DND-41 (cell line): ENCODE measurements at regions not wholly inside any gene's neighbourhood (a gene's known extent, or its start where the extent isn't known, plus 50 kb on each side); places are given as distances from the start of the nearest gene placed in this dataset.
A peak's percentile ranks its signal among the peaks of the same experiment; 100 is the strongest.

Experiments used
- ATAC-seq: fragments of 200-7000 bp; cut with Tn5 transposase; 3 replicates; pipeline ENCODE4 v1.9.1; 2021; ENCODE audit warnings: low read depth; ENCODE audit not compliant: insufficient read depth
- DNase-seq: peaks from one replicate; pipeline ENCODE4 v3.0.0-alpha.2; 2020
- H2AFZ ChIP-seq: 2 replicates; pipeline ENCODE4 v1.6.0; 2012; ENCODE audit warnings: low read depth, low read length
- H3K27ac ChIP-seq: 2 replicates; pipeline ENCODE4 v1.5.1; 2012; ENCODE audit warnings: low read length, inconsistent platforms
- H3K27me3 ChIP-seq: fragments of 200-600 bp; sonication (generic); 2 replicates; pipeline ENCODE4 v1.6.0; 2012; ENCODE audit warnings: low read length, mild to moderate bottlenecking, inconsistent platforms; ENCODE audit not compliant: insufficient read depth, poor library complexity
- H3K36me3 ChIP-seq: 2 replicates; pipeline ENCODE4 v1.5.1; 2012; ENCODE audit warnings: low read length, inconsistent platforms; ENCODE audit not compliant: insufficient read depth
- H3K4me1 ChIP-seq: 2 replicates; pipeline ENCODE4 v1.5.1; 2012; ENCODE audit warnings: mild to moderate bottlenecking, low read length; ENCODE audit not compliant: insufficient read depth
- H3K4me2 ChIP-seq: 2 replicates; pipeline ENCODE4 v1.6.0; 2012; ENCODE audit warnings: mild to moderate bottlenecking, moderate library complexity, low read length, inconsistent platforms; ENCODE audit not compliant: insufficient read depth
- H3K4me3 ChIP-seq, 2 experiments: fragments of 200-600 bp in 1 of 2; shearing (Covaris generic) in 1 of 2; 2 replicates each; pipeline ENCODE4 v1.5.1; 2012 to 2016; ENCODE audit warnings: inconsistent platforms in 2 of 2, low read length in 2 of 2, mild to moderate bottlenecking in 2 of 2, low read depth in 1 of 2, moderate library complexity in 1 of 2
- H3K79me2 ChIP-seq: 2 replicates; pipeline ENCODE4 v1.6.0; 2012; ENCODE audit warnings: low read length, inconsistent platforms; ENCODE audit not compliant: insufficient read depth
- H3K9ac ChIP-seq: 2 replicates; pipeline ENCODE4 v1.6.0; 2012; ENCODE audit warnings: low read depth, mild to moderate bottlenecking, inconsistent platforms, low read length, moderate library complexity
- H3K9me3 ChIP-seq: 2 replicates; pipeline ENCODE4 v1.5.1; 2012; ENCODE audit warnings: low read length, moderate library complexity, mild to moderate bottlenecking, inconsistent platforms; ENCODE audit not compliant: insufficient read depth, severe bottlenecking
- H4K20me1 ChIP-seq: 2 replicates; pipeline ENCODE4 v1.6.0; 2012; ENCODE audit warnings: low read length; ENCODE audit not compliant: insufficient read depth
- CTCF ChIP-seq: IDR thresholded peaks from 2 replicates; pipeline ENCODE4 v1.5.1; 2012; ENCODE audit warnings: borderline replicate concordance, low read length, moderate library complexity, mild to moderate bottlenecking; ENCODE audit not compliant: poor library complexity, severe bottlenecking; ENCODE audit errors: extremely low read depth
- EZH2 ChIP-seq: IDR thresholded peaks from 3 replicates; pipeline ENCODE4 v1.6.1; 2012; ENCODE audit warnings: borderline replicate concordance, low read depth, mild to moderate bottlenecking, moderate library complexity, low read length, inconsistent platforms; ENCODE audit not compliant: severe bottlenecking

- H4K20me1 ChIP-seq: no peaks in the 10 kb centered on the region
- H3K27me3 ChIP-seq: peaks cover 4% of the 10 kb centered on the region
- no peak for ATAC-seq
- H3K4me3 ChIP-seq: no peak overlapping the region
- H3K36me3 ChIP-seq: no peaks in the 10 kb centered on the region
- H2AFZ ChIP-seq: no peak overlapping the region
- H3K9me3 ChIP-seq: no peaks in the 10 kb centered on the region
- H3K9ac ChIP-seq: no peak overlapping the region
- no peaks in the 10 kb centered on the region for H3K4me1 ChIP-seq
- TF ChIP-seq CTCF: no peak
- no peak for TF ChIP-seq EZH2
- no peak overlapping the region for H3K27ac ChIP-seq
- H3K79me2 ChIP-seq: no peaks in the 10 kb centered on the region
- H3K4me2 ChIP-seq: no peak overlapping the region
- no peak for DNase-seq
Observed at GRCh38 chr7:3193379-3194120, 107.5 kb upstream of the SDK1 start.

- H3K4me1 ChIP-seq: no peaks in the 10 kb centered on the region
- H3K36me3 ChIP-seq: no peaks in the 10 kb centered on the region
- H3K27ac ChIP-seq: no peak overlapping the region
- no peaks in the 10 kb centered on the region for H3K9me3 ChIP-seq
- DNase-seq (no peak), ATAC-seq (no peak)
- no peak overlapping the region for H3K4me2 ChIP-seq
- no peak overlapping the region for H2AFZ ChIP-seq
- TF ChIP-seq EZH2: no peak
- TF ChIP-seq CTCF: peak; percentile 6
- H4K20me1 ChIP-seq: no peaks in the 10 kb centered on the region
- no peaks in the 10 kb centered on the region for H3K79me2 ChIP-seq
- no peak overlapping the region for H3K9ac ChIP-seq
- H3K27me3 ChIP-seq: peaks cover 4% of the 10 kb centered on the region
- H3K4me3 ChIP-seq: no peak overlapping the region
Observed at GRCh38 chr7:3194501-3195141, 106.4 kb upstream of the SDK1 start.

GRCh38 chr7:3195160-3195559 is 105.9 kb upstream of the SDK1 start:
- DNase-seq (no peak), ATAC-seq (no peak)
- no peaks in the 10 kb centered on the region for H3K36me3 ChIP-seq
- peaks cover 4% of the 10 kb centered on the region for H3K27me3 ChIP-seq
- H3K9ac ChIP-seq: no peak overlapping the region
- H2AFZ ChIP-seq: no peak overlapping the region
- H4K20me1 ChIP-seq: no peaks in the 10 kb centered on the region
- no peak overlapping the region for H3K27ac ChIP-seq
- no peaks in the 10 kb centered on the region for H3K79me2 ChIP-seq
- no peaks in the 10 kb centered on the region for H3K4me1 ChIP-seq
- TF ChIP-seq CTCF: no peak
- H3K4me3 ChIP-seq: no peak overlapping the region
- H3K9me3 ChIP-seq: no peaks in the 10 kb centered on the region
- no peak overlapping the region for H3K4me2 ChIP-seq
